Left lobe of liver (tissue), 2 donors: ENCODE measurements at regions not wholly inside any gene's neighbourhood (a gene's known extent, or its start where the extent isn't known, plus 50 kb on each side); places are given as distances from the start of the nearest gene placed in this dataset.

Experiments used
- ATAC-seq: fragments of 200-7000 bp; cut with Tn5 transposase; one replicate; pipeline ENCODE4 v1.9.1; 2020; ENCODE audit warnings: mild to moderate bottlenecking, moderate library complexity
- DNase-seq: peaks from one replicate; pipeline ENCODE4 v3.0.0-alpha.2; 2020; ENCODE audit warnings: low spot score
- donor health status: DM: no; HTN: no; CAD: no; lungs with moderate emphysema.
- donor health status: DM: no; HTN: yes; CAD: no.

- ATAC-seq (no peak), DNase-seq (no peak)
Observed at GRCh38 chr1:56418151-56418631, 161.2 kb downstream of the PLPP3 start.

GRCh38 chr1:56417646-56418045 is 161.7 kb downstream of the PLPP3 start:
- no peak for ATAC-seq
- no peak for DNase-seq

GRCh38 chr1:56416495-56416894 is 162.9 kb downstream of the PLPP3 start:
- DNase-seq (no peak), ATAC-seq (peak; percentile 11)

- no peak for DNase-seq
- ATAC-seq, result no peak
Observed at GRCh38 chr1:56415720-56416119, 163.6 kb downstream of the PLPP3 start.

- no peak for ATAC-seq
- no peak for DNase-seq
Observed at GRCh38 chr1:56415258-56415657, 164.1 kb downstream of the PLPP3 start.

- ATAC-seq (peak; percentile 78), DNase-seq (peak; percentile 84)
Observed at GRCh38 chr1:56414728-56415224, 164.6 kb downstream of the PLPP3 start.

GRCh38 chr1:56413671-56414199 is 165.6 kb downstream of the PLPP3 start:
- ATAC-seq (peak; percentile 36), DNase-seq (peak; percentile 58)

GRCh38 chr1:56411484-56412180 is 167.7 kb downstream of the PLPP3 start:
- DNase-seq (no peak), ATAC-seq (no peak)

GRCh38 chr1:56411021-56411420 is 168.3 kb downstream of the PLPP3 start:
- no peak for DNase-seq

GRCh38 chr1:56410405-56410804 is 169.0 kb downstream of the PLPP3 start:
- ATAC-seq (no peak), DNase-seq (no peak)

More at GRCh38 chr1:56411021-56411420, 168.3 kb downstream of the PLPP3 start:
- ATAC-seq, result peak; percentile 12

GRCh38 chr1:56409112-56409691 is 170.2 kb downstream of the PLPP3 start:
- ATAC-seq (peak; percentile 94), DNase-seq (peak; percentile 79)

- DNase-seq (no peak), ATAC-seq (no peak)
Observed at GRCh38 chr1:56406821-56407220, 172.5 kb downstream of the PLPP3 start.

GRCh38 chr1:56404561-56405030 is 174.8 kb downstream of the PLPP3 start:
- DNase-seq (no peak), ATAC-seq (no peak)

GRCh38 chr1:56404066-56404465 is 175.3 kb downstream of the PLPP3 start:
- DNase-seq (no peak), ATAC-seq (no peak)

- DNase-seq (no peak), ATAC-seq (no peak)
Observed at GRCh38 chr1:56403321-56403720, 176.0 kb downstream of the PLPP3 start.

- no peak for DNase-seq
Observed at GRCh38 chr1:56401191-56401590, 178.2 kb downstream of the PLPP3 start.

GRCh38 chr1:56400526-56400925 is 178.8 kb downstream of the PLPP3 start:
- DNase-seq (no peak), ATAC-seq (no peak)

More at GRCh38 chr1:56401191-56401590, 178.2 kb downstream of the PLPP3 start:
- no peak for ATAC-seq

- no peak for ATAC-seq
- DNase-seq, result no peak
Observed at GRCh38 chr1:56399795-56400194, 179.6 kb downstream of the PLPP3 start.

GRCh38 chr1:56399326-56399725 is 180.0 kb downstream of the PLPP3 start:
- DNase-seq (no peak), ATAC-seq (no peak)

GRCh38 chr1:56397811-56398231 is 181.5 kb downstream of the PLPP3 start:
- DNase-seq (no peak), ATAC-seq (no peak)

GRCh38 chr1:56397409-56397808 is 182.0 kb downstream of the PLPP3 start:
- DNase-seq (no peak), ATAC-seq (no peak)

GRCh38 chr1:56396581-56396980 is 182.8 kb downstream of the PLPP3 start:
- DNase-seq, result no peak
- ATAC-seq, result no peak
